Testis (tissue), 2 donors: ENCODE measurements at regions not wholly inside any gene's neighbourhood (a gene's known extent, or its start where the extent isn't known, plus 50 kb on each side); places are given as distances from the start of the nearest gene placed in this dataset.

Experiments
- DNase-seq: peaks from one replicate; pipeline ENCODE4 v3.0.0-alpha.2; 2019
- H3K27ac ChIP-seq, 2 donors: fragments of 200-600 bp; sonication (generic); one replicate each; pipeline ENCODE4 v1.5.1; 2019
- H3K27me3 ChIP-seq: fragments of 200-600 bp; sonication (generic); one replicate; pipeline ENCODE4 v1.5.1; 2019
- H3K36me3 ChIP-seq: fragments of 200-600 bp; sonication (generic); one replicate; pipeline ENCODE4 v1.5.1; 2017; ENCODE audit warnings: low read depth; ENCODE audit errors: missing control alignments
- H3K4me1 ChIP-seq: fragments of 200-600 bp; sonication (generic); one replicate; pipeline ENCODE4 v1.5.1; 2019
- H3K4me3 ChIP-seq, 2 donors: fragments of 200-600 bp; sonication (generic); one replicate each; pipeline ENCODE4 v1.5.1; 2017 to 2019
- H3K9me3 ChIP-seq: fragments of 200-600 bp; sonication (generic); one replicate; pipeline ENCODE4 v1.5.1; 2017
- POLR2A ChIP-seq: fragments of 450-650 bp; IDR thresholded peaks from one replicate; pipeline ENCODE4 v1.6.1; 2017; ENCODE audit warnings: antibody characterized with exemption, mild to moderate bottlenecking, moderate library complexity
- WGBS, 2 donors: methylation state at CpG; one replicate each; pipeline ENCODE4 v1.1.5; 2018; 5-methylcytosine and 5-hydroxymethylcytosine counted together
- intact Hi-C: fragments of 100-400 bp; cut with DNase I; formaldehyde crosslinking; loops from one replicate; pipeline ENCODE4 v1.15.1; 2023; ENCODE audit warnings: low total_unique reads
- TF ChIP-seq, protein P1 (sequence below), 3 experiments: fragments of 450-650 bp in 2 of 3; fragments of 200-600 bp in 1 of 3; sonication (generic) in 1 of 3; IDR thresholded peaks; one replicate each; pipeline ENCODE4 v1.5.1; 2016 to 2019; ENCODE audit warnings: antibody characterized with exemption in 3 of 3, mild to moderate bottlenecking in 2 of 3, moderate library complexity in 1 of 3

DNA sequence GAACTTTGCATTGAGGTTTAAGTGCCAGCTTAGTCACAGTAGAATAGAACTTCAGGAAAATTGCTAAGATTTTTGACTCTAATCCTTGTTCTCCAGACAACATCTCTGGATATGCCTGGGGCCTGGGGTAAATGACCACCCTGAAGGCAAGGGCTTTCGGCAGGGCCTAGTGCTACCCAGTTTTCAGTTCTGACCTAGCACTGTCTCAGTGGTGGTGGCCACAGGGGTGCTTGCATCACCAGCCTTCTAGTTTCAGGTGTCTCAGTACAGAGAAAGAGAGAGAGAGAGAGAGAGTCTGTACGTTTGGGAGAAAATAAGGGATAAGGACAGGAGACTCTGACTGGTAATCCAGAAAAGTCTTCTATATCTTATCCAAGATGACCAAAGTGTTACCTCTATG lies 890.5 kb downstream of the JRKL start:
- Histone ChIP-seq H3K27ac (no peak overlapping the region), H3K9me3 (no peaks in the 10 kb centered on the region), H3K27me3 (no peaks in the 10 kb centered on the region), H3K4me3 (no peak overlapping the region), H3K4me1 (no peaks in the 10 kb centered on the region), H3K36me3 (no peaks in the 10 kb centered on the region)
- intact Hi-C loops: no loop called here
- no peak for TF ChIP-seq POLR2A
- TF ChIP-seq, protein P1, sequence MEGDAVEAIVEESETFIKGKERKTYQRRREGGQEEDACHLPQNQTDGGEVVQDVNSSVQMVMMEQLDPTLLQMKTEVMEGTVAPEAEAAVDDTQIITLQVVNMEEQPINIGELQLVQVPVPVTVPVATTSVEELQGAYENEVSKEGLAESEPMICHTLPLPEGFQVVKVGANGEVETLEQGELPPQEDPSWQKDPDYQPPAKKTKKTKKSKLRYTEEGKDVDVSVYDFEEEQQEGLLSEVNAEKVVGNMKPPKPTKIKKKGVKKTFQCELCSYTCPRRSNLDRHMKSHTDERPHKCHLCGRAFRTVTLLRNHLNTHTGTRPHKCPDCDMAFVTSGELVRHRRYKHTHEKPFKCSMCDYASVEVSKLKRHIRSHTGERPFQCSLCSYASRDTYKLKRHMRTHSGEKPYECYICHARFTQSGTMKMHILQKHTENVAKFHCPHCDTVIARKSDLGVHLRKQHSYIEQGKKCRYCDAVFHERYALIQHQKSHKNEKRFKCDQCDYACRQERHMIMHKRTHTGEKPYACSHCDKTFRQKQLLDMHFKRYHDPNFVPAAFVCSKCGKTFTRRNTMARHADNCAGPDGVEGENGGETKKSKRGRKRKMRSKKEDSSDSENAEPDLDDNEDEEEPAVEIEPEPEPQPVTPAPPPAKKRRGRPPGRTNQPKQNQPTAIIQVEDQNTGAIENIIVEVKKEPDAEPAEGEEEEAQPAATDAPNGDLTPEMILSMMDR (IDR thresholded peaks at IDR 0.05): no peak
- no peak for DNase-seq
- 74 to 94% methylated on average over 2 of the region's 2 CpGs for WGBS, 2 donors

DNA sequence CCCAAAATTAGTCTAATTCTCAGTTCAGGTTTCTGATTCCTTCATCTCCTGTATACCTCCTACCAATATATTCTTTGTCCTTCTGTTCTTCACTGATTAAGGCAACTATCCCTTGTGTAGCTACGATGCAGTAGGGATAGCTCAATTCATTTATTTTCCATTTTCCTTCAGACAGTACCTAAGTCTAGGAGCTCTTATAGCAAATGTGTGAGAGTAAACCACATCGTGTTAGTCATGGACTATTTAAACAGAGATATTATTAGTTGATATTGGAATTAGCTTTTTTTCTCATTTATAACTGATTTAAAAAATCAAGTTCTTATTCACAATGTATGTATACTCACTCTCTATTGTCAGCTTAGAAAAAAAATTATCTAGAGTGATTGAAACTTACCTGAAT lies 900.0 kb downstream of the JRKL start:
- no peaks in the 10 kb centered on the region for H3K4me1 ChIP-seq
- 95% methylated on average over 2 of the region's 2 CpGs for WGBS, 2 donors
- no peak overlapping the region for H3K27ac ChIP-seq
- TF ChIP-seq, protein P1 (IDR thresholded peaks at IDR 0.05): no peak
- TF ChIP-seq POLR2A: no peak
- DNase-seq: no peak
- H3K4me3 ChIP-seq: no peak overlapping the region
- no peaks in the 10 kb centered on the region for H3K9me3 ChIP-seq
- intact Hi-C loops: no loop called here
- H3K27me3 ChIP-seq: no peaks in the 10 kb centered on the region
- H3K36me3 ChIP-seq: no peaks in the 10 kb centered on the region

DNA sequence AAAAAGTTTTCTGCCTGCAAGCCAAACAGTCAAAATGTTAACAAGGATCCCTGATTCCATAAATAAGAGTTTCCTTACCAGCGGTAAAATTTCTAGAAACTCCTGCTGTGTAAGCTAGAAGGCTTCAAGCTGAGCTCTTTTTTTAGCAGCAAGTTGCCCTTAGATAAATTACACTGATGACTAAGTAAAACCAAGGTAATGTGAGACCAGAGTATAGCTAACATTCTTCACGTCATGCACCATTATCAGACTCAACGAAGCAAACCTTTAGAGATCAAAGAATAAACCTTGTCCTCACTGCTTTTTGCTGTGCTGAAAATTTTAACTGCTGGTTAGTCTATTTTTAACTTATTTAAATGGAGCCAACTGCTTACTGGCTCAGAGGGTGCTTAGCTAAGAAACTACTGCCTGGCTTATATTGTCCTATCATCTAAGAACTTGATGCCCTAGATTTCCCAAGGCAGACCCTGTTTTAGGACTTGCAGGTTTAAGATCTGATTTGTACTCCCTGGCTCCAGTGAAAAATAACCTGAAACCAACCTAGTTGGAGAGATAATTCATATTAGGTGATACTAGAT lies 900.7 kb downstream of the JRKL start:
- Histone ChIP-seq H3K36me3 (no peaks in the 10 kb centered on the region), H3K27ac (no peak overlapping the region), H3K9me3 (no peaks in the 10 kb centered on the region), H3K4me3 (no peak overlapping the region), H3K4me1 (no peaks in the 10 kb centered on the region), H3K27me3 (no peaks in the 10 kb centered on the region)
- WGBS, 2 donors: 66 to 70% methylated on average over 3 of the region's 3 CpGs
- intact Hi-C loops: no loop called here
- DNase-seq: no peak
- TF ChIP-seq POLR2A: no peak
- TF ChIP-seq, protein P1 (IDR thresholded peaks at IDR 0.05): no peak

DNA sequence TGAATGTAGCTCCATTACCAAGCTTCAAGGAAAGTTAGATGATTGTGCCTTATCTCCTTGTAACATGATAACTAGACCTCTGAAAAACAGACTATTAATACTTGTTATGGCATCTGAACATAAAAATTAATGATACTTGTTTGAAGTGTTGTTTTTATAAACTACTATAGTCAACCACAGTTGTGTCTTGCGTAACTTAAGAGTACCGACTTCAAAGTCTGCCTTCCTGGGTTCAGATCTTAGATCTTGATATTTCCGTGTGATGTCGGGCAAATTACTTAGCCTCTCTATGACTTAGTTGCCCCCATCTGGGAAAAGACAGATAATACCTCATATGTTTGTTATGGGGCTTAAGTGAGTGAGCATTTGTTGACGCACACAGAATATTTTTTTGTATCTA lies 906.5 kb downstream of the JRKL start:
- no peaks in the 10 kb centered on the region for H3K9me3 ChIP-seq
- no peak for DNase-seq
- no peaks in the 10 kb centered on the region for H3K27me3 ChIP-seq
- no peaks in the 10 kb centered on the region for H3K4me1 ChIP-seq
- H3K4me3 ChIP-seq: no peak overlapping the region
- TF ChIP-seq, protein P1 (IDR thresholded peaks at IDR 0.05): no peak
- no peak for TF ChIP-seq POLR2A
- intact Hi-C loops: no loop called here
- H3K27ac ChIP-seq: no peak overlapping the region
- WGBS, 2 donors: 90 to 97% methylated on average over 5 of the region's 5 CpGs
- no peaks in the 10 kb centered on the region for H3K36me3 ChIP-seq

DNA sequence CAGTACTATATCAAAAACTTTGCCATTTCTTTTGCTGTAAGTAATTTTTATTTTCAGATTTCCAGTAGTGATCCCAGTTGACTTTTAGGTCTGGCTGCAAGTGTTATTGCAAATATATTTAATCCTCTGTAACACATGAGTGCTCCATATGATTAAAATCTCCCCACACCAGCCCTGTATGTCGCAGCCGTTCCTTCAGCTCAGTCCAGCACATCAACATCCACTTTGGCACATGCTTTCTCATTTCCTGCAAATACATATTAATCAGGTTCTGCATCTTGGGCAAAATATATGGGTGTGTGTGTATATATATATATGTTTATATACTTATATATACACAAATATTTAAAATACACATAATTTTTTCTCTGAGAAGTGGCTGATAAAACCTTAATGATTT lies 919.5 kb downstream of the JRKL start:
- H3K9me3 ChIP-seq: no peaks in the 10 kb centered on the region
- no peak overlapping the region for H3K4me3 ChIP-seq
- no peaks in the 10 kb centered on the region for H3K27me3 ChIP-seq
- H3K4me1 ChIP-seq: no peaks in the 10 kb centered on the region
- no peak for TF ChIP-seq POLR2A
- TF ChIP-seq, protein P1 (IDR thresholded peaks at IDR 0.05): no peak
- DNase-seq: no peak
- 84 to 89% methylated on average over 2 of the region's 2 CpGs for WGBS, 2 donors
- intact Hi-C loops: no loop called here
- H3K27ac ChIP-seq: no peak overlapping the region
- H3K36me3 ChIP-seq: no peaks in the 10 kb centered on the region
